COLO668 (cell line): ENCODE measurements at regions not wholly inside any gene's neighbourhood (a gene's known extent, or its start where the extent isn't known, plus 50 kb on each side); places are given as distances from the start of the nearest gene placed in this dataset.
A peak's percentile ranks its signal among the peaks of the same experiment; 100 is the strongest.

Experiments
- DNase-seq: peaks from one replicate; lab custom pipeline; 2025; ENCODE audit not compliant: unreplicated experiment; lab: John Stamatoyannopoulos, UW

GRCh38 chr18:24731158-24731557, 270.7 kb downstream of the HRH4 start:
- no peak for DNase-seq

DNA sequence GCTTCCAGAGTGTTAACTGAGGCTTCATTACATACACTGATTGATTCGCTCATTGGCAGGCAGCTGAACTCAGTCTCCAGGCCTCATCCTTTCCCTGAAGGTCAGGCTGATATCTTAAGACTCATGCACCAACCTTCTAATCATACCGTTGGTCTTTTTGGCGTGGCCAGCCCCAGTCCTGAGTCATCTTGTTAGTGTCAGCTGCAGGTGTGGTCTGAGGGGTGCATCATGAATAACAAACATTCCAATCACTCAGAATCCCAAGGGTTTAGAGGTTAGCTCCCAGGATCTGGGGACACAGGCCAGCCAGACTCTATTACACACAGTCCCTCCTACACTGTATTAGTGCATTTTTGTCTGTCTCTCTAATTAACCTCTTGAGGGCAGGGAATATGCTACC, 271.5 kb downstream of the HRH4 start:
- DNase-seq = no peak

DNA sequence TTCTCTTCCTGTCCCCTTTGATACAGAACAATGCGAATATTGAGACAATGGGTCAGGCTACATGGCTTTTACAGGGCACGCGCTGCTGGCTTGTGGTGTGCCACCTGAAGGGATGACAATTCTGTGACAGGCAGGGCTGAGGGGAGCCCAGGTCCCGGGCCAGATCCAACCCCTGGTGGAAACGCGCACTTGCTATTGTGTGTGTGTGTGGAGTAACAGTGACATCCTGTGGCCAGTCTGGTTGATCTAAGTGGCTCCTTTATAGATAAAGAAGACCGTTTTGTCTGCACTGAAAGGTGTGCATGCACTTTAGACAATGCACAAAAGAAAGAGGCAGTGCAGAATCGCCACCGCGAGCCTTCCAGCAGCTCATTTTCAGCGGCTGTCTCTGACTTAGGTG, 273.6 kb downstream of the HRH4 start:
- DNase-seq = peak; percentile 46

GRCh38 chr18:24735624-24736231, 275.3 kb downstream of the HRH4 start:
- no peak for DNase-seq

- no peak for DNase-seq
Observed at GRCh38 chr18:24736662-24737330, 276.4 kb downstream of the HRH4 start.

DNA sequence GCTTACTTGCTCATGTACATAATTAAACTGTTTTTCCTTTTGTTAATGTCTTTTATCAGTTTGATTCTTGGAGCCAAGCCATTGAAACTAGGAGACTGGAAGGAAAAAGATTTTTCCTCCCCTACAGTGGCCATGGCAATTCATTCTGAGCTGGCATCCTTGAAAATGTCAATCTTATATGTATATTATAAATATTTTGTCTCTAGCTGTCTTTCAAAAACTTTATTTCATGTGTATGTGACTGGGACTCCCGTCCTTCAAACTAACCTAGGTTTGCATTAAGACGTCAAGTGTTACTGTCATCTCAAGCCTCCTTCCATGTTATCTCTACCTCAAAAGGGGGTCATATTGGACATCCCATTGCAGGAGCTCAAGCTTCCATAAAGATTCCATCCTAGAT, 280.4 kb downstream of the HRH4 start:
- DNase-seq = no peak

DNA sequence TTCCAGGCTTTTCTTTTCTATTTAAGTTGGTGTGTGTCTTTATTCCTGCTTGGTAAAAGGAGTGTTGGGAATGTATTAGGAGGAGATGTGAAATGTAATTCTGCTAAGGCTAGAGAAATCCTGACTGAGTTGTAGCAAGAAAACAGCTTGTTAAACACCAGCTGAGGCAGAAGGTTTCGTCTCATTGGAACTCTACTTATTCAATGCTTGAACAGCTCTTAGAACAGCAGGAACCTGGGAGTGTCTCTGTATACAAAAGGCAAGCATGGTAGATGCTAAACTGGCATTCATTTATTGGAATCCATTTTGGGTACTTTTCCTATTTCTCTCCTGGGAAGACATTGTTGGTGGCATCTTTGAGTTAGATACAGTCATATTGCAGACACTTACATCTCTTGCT, 280.9 kb downstream of the HRH4 start:
- DNase-seq = no peak

- no peak for DNase-seq
Observed at GRCh38 chr18:24741965-24742724, 281.7 kb downstream of the HRH4 start.

DNA sequence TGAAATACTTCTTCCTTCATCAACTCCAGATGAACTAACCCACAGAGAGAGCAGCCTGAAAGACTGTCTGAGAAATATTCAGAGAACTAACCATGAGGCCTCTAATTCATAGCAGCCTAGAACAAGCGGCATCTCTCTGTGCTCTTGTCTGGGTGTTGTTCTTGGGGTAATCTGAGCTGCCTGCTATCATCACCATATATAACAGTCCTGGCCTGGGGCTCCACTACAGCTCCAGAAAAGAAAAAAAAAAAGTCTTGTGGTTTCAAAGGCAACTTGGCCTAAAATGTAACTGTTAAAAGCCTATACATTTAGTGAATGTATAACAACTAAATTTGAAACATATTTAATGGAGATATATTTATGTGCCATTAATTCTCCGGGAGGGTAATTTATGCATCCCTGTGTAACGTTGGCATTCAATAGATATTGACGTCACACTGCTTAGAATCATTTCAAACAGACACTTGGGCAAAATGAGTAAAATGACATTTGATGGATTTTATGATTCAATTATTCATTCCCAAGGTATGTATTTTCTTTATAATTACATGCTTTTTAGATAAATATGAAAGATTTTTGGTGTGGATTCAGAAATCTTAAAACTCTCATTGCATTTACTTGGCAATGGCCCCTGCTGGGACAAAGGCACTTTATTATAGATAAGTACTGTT, 294.3 kb downstream of the HRH4 start:
- DNase-seq = no peak

- no peak for DNase-seq
Observed at GRCh38 chr18:24756385-24756784, 295.9 kb downstream of the HRH4 start.

- no peak for DNase-seq
Observed at GRCh38 chr18:24757134-24757533, 296.7 kb downstream of the HRH4 start.

DNA sequence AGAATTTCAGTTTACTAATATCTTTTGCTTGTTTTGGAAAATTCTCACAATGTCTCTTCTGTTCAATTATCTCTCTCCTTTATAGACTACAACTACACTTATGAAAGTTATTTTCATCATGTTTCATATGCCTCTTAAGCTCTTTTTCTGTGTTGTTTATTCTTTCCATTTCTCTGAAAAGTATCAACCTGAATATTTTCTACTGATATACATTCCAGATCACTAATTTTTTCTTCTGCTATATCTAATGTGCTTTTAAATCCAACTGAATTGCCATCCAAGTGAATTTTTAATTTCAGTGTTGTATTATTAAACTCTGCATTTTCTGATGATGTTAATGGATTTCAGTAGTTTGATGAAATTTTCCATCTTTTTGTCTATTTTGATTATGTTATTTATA, 301.3 kb downstream of the HRH4 start:
- no peak for DNase-seq

DNA sequence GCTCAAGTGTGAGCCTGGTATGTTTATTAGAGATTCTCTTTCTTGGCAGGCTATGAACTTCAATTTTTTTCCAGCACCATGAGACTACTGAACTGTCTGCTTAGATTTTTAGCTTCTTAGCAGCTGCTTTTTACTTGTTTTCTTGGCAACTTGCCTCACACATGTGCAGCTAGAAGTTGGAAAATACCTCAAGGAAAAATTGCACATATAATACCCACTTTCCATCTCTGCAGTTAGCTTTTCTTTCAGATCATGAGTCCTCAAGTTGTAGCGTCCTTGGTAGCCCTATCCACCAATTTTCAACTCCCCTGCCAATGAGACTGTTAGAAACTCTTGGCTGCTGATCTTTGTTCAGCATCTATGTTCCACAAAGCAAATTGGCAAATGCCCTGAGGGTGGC, 302.1 kb downstream of the HRH4 start:
- DNase-seq = no peak

GRCh38 chr18:24763765-24764513, 303.5 kb downstream of the HRH4 start:
- no peak for DNase-seq

DNA sequence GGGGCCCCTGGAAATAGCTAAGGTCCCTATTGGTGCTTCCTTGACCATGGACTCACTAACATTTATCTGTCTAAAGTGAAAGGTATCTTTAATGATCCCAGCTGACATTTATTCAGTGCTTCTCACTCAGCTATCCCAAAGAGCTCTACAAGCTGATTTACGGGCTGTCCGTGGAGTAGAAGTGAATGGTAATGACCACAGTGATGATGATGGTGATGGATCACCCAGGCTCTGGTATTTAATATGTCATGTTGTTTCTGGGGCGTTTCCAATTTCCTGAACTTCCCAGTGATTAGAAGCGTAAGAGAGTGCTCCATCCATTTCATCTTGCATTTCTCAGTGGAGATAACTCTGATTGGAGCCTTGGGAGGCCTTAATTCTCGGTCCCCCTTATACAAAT, 304.3 kb downstream of the HRH4 start:
- DNase-seq = no peak

DNA sequence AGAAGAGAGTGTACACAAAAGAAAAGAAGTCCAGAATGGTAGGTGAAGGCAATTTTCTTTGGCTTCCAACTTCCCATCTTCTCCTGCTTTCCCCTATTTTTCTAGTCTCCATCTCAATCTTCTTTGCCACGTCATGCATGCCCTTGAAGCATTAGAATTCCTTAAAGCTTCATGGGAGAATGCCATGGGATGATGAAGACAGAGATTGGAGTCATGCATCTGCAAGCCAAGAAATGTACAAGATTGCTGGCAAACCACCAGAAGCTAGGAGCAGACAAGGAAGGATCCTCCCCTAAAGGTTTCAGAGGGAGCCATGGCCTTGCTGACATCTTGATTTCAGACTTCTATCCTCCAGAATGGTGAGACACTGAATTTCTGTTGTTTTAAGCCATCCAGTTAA, 305.9 kb downstream of the HRH4 start:
- no peak for DNase-seq

DNA sequence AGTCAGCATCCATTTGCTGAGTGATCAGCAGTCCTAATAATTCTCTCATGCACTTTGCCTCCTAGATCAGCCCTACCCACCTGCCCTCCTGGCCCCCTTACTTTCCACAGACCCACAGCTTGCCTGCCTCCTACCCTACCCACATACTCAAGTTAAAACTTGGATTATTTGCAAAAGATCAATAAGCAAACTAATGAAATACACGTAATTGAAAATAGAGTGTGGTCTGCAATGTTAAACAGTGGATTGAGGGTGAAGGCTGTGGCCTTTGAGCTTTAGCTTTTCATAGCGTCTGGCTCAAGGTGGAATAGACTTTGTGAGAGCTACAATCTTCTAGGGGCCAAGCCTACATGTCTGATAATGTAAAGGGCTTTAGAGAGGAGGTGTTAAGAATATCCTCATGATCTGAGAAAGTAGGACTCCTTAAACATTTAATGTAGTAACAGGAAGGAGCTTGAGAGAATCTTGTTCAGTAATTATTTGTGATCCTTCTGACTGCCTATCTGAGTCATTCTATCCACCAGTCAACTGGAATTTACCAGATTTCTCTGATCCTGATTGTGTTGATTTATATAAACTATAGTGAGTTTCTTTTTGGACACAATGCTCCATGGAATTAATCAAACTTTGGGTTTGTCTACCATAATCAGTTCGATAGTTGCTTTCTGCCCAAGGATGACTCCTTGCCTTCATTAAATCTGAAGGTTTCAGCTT, 310.0 kb downstream of the HRH4 start:
- no peak for DNase-seq

- DNase-seq = no peak
Observed at GRCh38 chr18:24771300-24771699, 310.9 kb downstream of the HRH4 start.

DNA sequence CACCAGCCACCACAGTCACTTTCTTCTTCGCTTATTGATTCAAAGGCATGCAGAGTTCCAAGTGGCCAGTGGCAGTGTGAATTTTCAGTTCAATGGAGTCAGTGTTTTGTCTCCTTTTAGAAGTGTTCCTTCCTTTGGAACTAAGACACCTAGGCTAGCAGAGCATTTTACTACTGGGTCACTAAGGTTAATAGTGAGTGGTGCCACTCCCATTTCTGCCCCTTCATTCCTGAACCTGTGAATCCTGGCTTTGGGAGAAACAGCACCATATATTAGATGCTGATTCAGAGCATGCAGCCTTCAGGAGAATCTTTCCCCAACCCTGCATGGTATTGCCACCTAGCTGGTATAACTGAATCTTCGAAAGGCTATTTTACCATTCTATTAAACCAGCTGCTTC, 312.7 kb downstream of the HRH4 start:
- DNase-seq = no peak

GRCh38 chr18:24776019-24776418, 315.6 kb downstream of the HRH4 start:
- DNase-seq = no peak
